CD4-positive, alpha-beta T cell (primary cell): ENCODE measurements at regions not wholly inside any gene's neighbourhood (a gene's known extent, or its start where the extent isn't known, plus 50 kb on each side); places are given as distances from the start of the nearest gene placed in this dataset.

ENCODE experiments used
- ATAC-seq: fragments of 200-7000 bp; cut with Tn5 transposase; one replicate; pipeline ENCODE4 v1.10.0; 2022; ENCODE audit warnings: mild to moderate bottlenecking; ENCODE audit not compliant: poor library complexity
- CTCF ChIA-PET: fragments of 350-600 bp; sonication (Branson Sonifier 250); formaldehyde crosslinking; loops from one replicate; lab custom pipeline; 2021; ENCODE audit warnings: antibody characterized with exemption, inconsistent platforms; lab: Charles Lee
- POLR2A ChIA-PET: fragments of 350-600 bp; sonication (Branson Sonifier 250); formaldehyde crosslinking; loops from one replicate; lab custom pipeline; 2021; ENCODE audit warnings: antibody characterized with exemption, inconsistent platforms; lab: Charles Lee
- DNase-seq, 14 experiments: peaks; one replicate each; pipeline ENCODE4 v3.0.0-alpha.2; 2013 to 2020; ENCODE audit warnings: mixed read lengths in 2 of 14
- H3K27ac ChIP-seq, 2 donors: one replicate each; pipeline versions ENCODE4 v1.5.1 to v1.7.0; 2013; ENCODE audit warnings: low read length in 2 of 2, low read depth in 1 of 2, mild to moderate bottlenecking in 1 of 2
- H3K27me3 ChIP-seq, 2 experiments: 1 replicate in 1 of 2; 2 replicates in 1 of 2; pipeline versions ENCODE4 v1.6.1 to v1.7.0; 2013; ENCODE audit warnings: low read length in 2 of 2, control low read depth in 1 of 2, mild to moderate bottlenecking in 1 of 2, moderate library complexity in 1 of 2; ENCODE audit not compliant: insufficient read depth in 2 of 2, control insufficient read depth in 1 of 2
- H3K36me3 ChIP-seq: one replicate; pipeline ENCODE4 v1.6.1; 2013; ENCODE audit warnings: low read length, control low read depth; ENCODE audit not compliant: insufficient read depth
- H3K4me1 ChIP-seq: one replicate; pipeline ENCODE4 v1.6.1; 2013; ENCODE audit warnings: low read length, control low read depth; ENCODE audit not compliant: insufficient read depth
- H3K4me3 ChIP-seq: one replicate; pipeline ENCODE4 v1.5.1; 2013; ENCODE audit warnings: mild to moderate bottlenecking, low read length, moderate library complexity
- H3K9me3 ChIP-seq, 2 experiments: 1 replicate in 1 of 2; 2 replicates in 1 of 2; pipeline versions ENCODE4 v1.6.1 to v1.7.0; 2013; ENCODE audit warnings: low read length in 2 of 2, mild to moderate bottlenecking in 2 of 2, control low read depth in 1 of 2, moderate library complexity in 1 of 2; ENCODE audit not compliant: control insufficient read depth in 1 of 2, insufficient read depth in 1 of 2
- H3K27ac Mint-ChIP-seq: one replicate; pipeline ENCODE4 v1.8.0; 2020; ENCODE audit warnings: mixed read lengths
- H3K27me3 Mint-ChIP-seq: one replicate; pipeline ENCODE4 v1.8.0; 2021; ENCODE audit warnings: mixed read lengths
- H3K36me3 Mint-ChIP-seq: one replicate; pipeline ENCODE4 v1.8.0; 2021; ENCODE audit warnings: low read depth, mixed read lengths
- H3K4me1 Mint-ChIP-seq: one replicate; pipeline ENCODE4 v1.8.0; 2021; ENCODE audit warnings: low read depth, mixed read lengths
- H3K4me3 Mint-ChIP-seq: one replicate; pipeline ENCODE4 v1.8.0; 2020; ENCODE audit warnings: mild to moderate bottlenecking, mixed read lengths
- H3K9me3 Mint-ChIP-seq: one replicate; pipeline ENCODE4 v1.8.0; 2020; ENCODE audit warnings: mixed read lengths
- CTCF ChIP-seq: fragments of 200-600 bp; IDR thresholded peaks from one replicate; pipeline ENCODE4 v1.8.0; 2022; ENCODE audit warnings: antibody characterized with exemption, mild to moderate bottlenecking
- intact Hi-C, 2 experiments: fragments of 100-400 bp; cut with DNase I in 1 of 2; cut with micrococcal nuclease in 1 of 2; formaldehyde crosslinking; loops; one replicate each; pipeline versions ENCODE4 v1.15.1 to v1.9.0; 2023 to 2025; cut with DNase I, micrococcal nuclease

- DNase-seq (no peak), ATAC-seq (no peak)
- H3K27ac ChIP-seq: no peak overlapping the region
- H3K36me3 ChIP-seq: no peaks in the 10 kb centered on the region
- Mint-ChIP-seq H3K4me3 (no peak overlapping the region), H3K27ac (no peak overlapping the region), H3K36me3 (no peaks in the 10 kb centered on the region), H3K9me3 (no peaks in the 10 kb centered on the region), H3K27me3 (no peaks in the 10 kb centered on the region), H3K4me1 (no peaks in the 10 kb centered on the region)
- ChIA-PET CTCF (no interaction called here), POLR2A (no interaction called here)
- H3K9me3 ChIP-seq: no peaks in the 10 kb centered on the region
- TF ChIP-seq CTCF: no peak
- H3K27me3 ChIP-seq: no peaks in the 10 kb centered on the region
- no peak overlapping the region for H3K4me3 ChIP-seq
- H3K4me1 ChIP-seq: no peaks in the 10 kb centered on the region
- intact Hi-C loops: no loop called here
These were observed 62.6 kb upstream of the TPRG1 start for GRCh38 chr3:189109145-189109544.

- DNase-seq: no peak
- TF ChIP-seq CTCF: no peak
- H3K27ac ChIP-seq: no peak overlapping the region
- ChIA-PET POLR2A (no interaction called here), CTCF (no interaction called here)
- H3K4me3 ChIP-seq: no peak overlapping the region
- intact Hi-C loops: no loop called here
- Mint-ChIP-seq H3K27me3 (peaks cover 11% of the 10 kb centered on the region), H3K4me1 (peaks cover 6% of the 10 kb centered on the region), H3K36me3 (no peaks in the 10 kb centered on the region), H3K27ac (no peak overlapping the region), H3K4me3 (no peak overlapping the region), H3K9me3 (peaks cover 4% of the 10 kb centered on the region)
- H3K9me3 ChIP-seq: peaks cover 5 to 10% of the 10 kb centered on the region in 2 experiments
- no peaks in the 10 kb centered on the region for H3K36me3 ChIP-seq
- no peaks in the 10 kb centered on the region for H3K27me3 ChIP-seq
- no peaks in the 10 kb centered on the region for H3K4me1 ChIP-seq
- no peak for ATAC-seq
These were observed 54.7 kb upstream of the TPRG1 start for GRCh38 chr3:189117087-189117486.

GRCh38 chr3:189118896-189119295 lies 52.9 kb upstream of the TPRG1 start:
- TF ChIP-seq CTCF: no peak
- Mint-ChIP-seq H3K9me3 (peaks cover 4% of the 10 kb centered on the region), H3K36me3 (no peaks in the 10 kb centered on the region), H3K27ac (no peak overlapping the region), H3K4me1 (peaks cover 6% of the 10 kb centered on the region), H3K4me3 (no peak overlapping the region), H3K27me3 (peaks cover 11% of the 10 kb centered on the region)
- Histone ChIP-seq H3K27ac (no peak overlapping the region), H3K27me3 (no peaks in the 10 kb centered on the region), H3K9me3 (peaks cover 5 to 10% of the 10 kb centered on the region in 2 experiments), H3K36me3 (no peaks in the 10 kb centered on the region), H3K4me3 (no peak overlapping the region), H3K4me1 (peaks cover 4% of the 10 kb centered on the region)
- ChIA-PET POLR2A (no interaction called here), CTCF (no interaction called here)
- ATAC-seq (no peak), DNase-seq (no peak)
- intact Hi-C loops: no loop called here
